H1 (cell line): ENCODE measurements at regions not wholly inside any gene's neighbourhood (a gene's known extent, or its start where the extent isn't known, plus 50 kb on each side); places are given as distances from the start of the nearest gene placed in this dataset.

Experiments
- CTCF ChIA-PET: fragments of 300-600 bp; sonication (Branson Sonifier 250); formaldehyde crosslinking; loops from one replicate; lab custom pipeline; 2021; ENCODE audit not compliant: partially characterized antibody; lab: Charles Lee
- POLR2A ChIA-PET: fragments of 300-600 bp; sonication (Branson Sonifier 250); formaldehyde crosslinking; loops from one replicate; lab custom pipeline; 2021; ENCODE audit warnings: inconsistent platforms; ENCODE audit not compliant: partially characterized antibody; lab: Charles Lee
- DNase-seq, 2 experiments: peaks; one replicate each; pipeline versions ENCODE4 v3.0.0 to v3.0.0-alpha.2; 2010 to 2022; ENCODE audit warnings: low spot score in 2 of 2, low read depth in 1 of 2, mixed read lengths in 1 of 2
- FAIRE-seq: peaks from 2 replicates; lab custom pipeline; 2011; peaks lifted over from hg19 to GRCh38; lab: Jason Lieb, UNC
- H2AFZ ChIP-seq: 2 replicates; pipeline ENCODE4 v1.8.1; 2012; ENCODE audit warnings: low read length, inconsistent platforms
- H2AK5ac ChIP-seq: 2 replicates; pipeline ENCODE4 v1.6.1; 2013; ENCODE audit warnings: low read depth, low read length
- H2BK120ac ChIP-seq: replicated peaks from 2 replicates; pipeline ENCODE3; 2013; ENCODE audit warnings: low read depth, low read length, inconsistent platforms
- H2BK12ac ChIP-seq: 2 replicates; pipeline ENCODE4 v1.6.1; 2013; ENCODE audit warnings: low read depth, low read length
- H2BK15ac ChIP-seq: 2 replicates; pipeline ENCODE4 v1.6.1; 2013; ENCODE audit warnings: low read length
- H2BK20ac ChIP-seq: 2 replicates; pipeline ENCODE4 v1.6.1; 2013; ENCODE audit warnings: low read length
- H2BK5ac ChIP-seq: 2 replicates; pipeline ENCODE4 v1.6.1; 2013; ENCODE audit warnings: low read depth, low read length
- H3K14ac ChIP-seq: 2 replicates; pipeline ENCODE4 v1.6.1; 2013; ENCODE audit warnings: inconsistent platforms; ENCODE audit not compliant: insufficient read length
- H3K18ac ChIP-seq: 2 replicates; pipeline ENCODE4 v1.6.1; 2013; ENCODE audit warnings: low read length; ENCODE audit errors: extremely low read depth
- H3K23ac ChIP-seq: 2 replicates; pipeline ENCODE4 v1.6.1; 2013; ENCODE audit warnings: inconsistent platforms; ENCODE audit not compliant: insufficient read length
- H3K23me2 ChIP-seq: 2 replicates; pipeline ENCODE4 v1.6.1; 2013; ENCODE audit warnings: low read depth, low read length
- H3K27ac ChIP-seq: 2 replicates; pipeline ENCODE4 v1.6.1; 2011; ENCODE audit warnings: low read depth, low read length, inconsistent platforms
- H3K27me3 ChIP-seq, 4 experiments: replicated peaks in 1 of 4; 1 replicate in 1 of 4; 2 replicates in 3 of 4; pipeline versions ENCODE4 v1.6.1 to v1.8.1; 2011 to 2013; ENCODE audit warnings: low read length in 3 of 4, mild to moderate bottlenecking in 3 of 4, inconsistent platforms in 2 of 4, mixed read lengths in 2 of 4, moderate library complexity in 1 of 4; ENCODE audit not compliant: control insufficient read depth in 3 of 4, insufficient read depth in 3 of 4; ENCODE audit errors: extremely low read depth in 1 of 4
- H3K36me3 ChIP-seq, 4 experiments: 2 replicates each; pipeline versions ENCODE4 v1.6.1 to v1.8.1; 2011 to 2013; ENCODE audit warnings: mild to moderate bottlenecking in 4 of 4, low read length in 3 of 4, moderate library complexity in 2 of 4, control low read depth in 1 of 4, inconsistent platforms in 1 of 4; ENCODE audit not compliant: insufficient read depth in 4 of 4, control insufficient read depth in 2 of 4
- H3K4ac ChIP-seq: replicated peaks from 2 replicates; pipeline ENCODE3; 2013; ENCODE audit warnings: low read length, low read depth, mixed read lengths, inconsistent platforms; ENCODE audit not compliant: insufficient read length
- H3K4me1 ChIP-seq, 4 experiments: replicated peaks in 1 of 4; 1 replicate in 1 of 4; 2 replicates in 3 of 4; pipeline versions ENCODE4 v1.6.1 to v1.8.1; 2011 to 2013; ENCODE audit warnings: low read length in 3 of 4, inconsistent platforms in 2 of 4, mixed read lengths in 1 of 4; ENCODE audit not compliant: insufficient read depth in 4 of 4, control insufficient read depth in 3 of 4
- H3K4me2 ChIP-seq, 2 experiments: 2 replicates each; pipeline versions ENCODE4 v1.6.1 to v1.8.1; 2011 to 2013; ENCODE audit warnings: low read depth in 2 of 2, low read length in 2 of 2, control low read depth in 1 of 2, inconsistent platforms in 1 of 2, mild to moderate bottlenecking in 1 of 2; ENCODE audit not compliant: insufficient read depth in 1 of 2
- H3K4me3 ChIP-seq, 4 experiments: fragments of 200-600, 300-600 bp in 1 of 4; sonication (generic), shearing (Covaris generic), sonication (Bioruptor Twin) in 1 of 4; 2 replicates each; pipeline versions ENCODE4 v1.5.1 to v1.8.1; 2011 to 2016; ENCODE audit warnings: low read length in 4 of 4, low read depth in 3 of 4, control low read depth in 2 of 4, inconsistent platforms in 2 of 4, mild to moderate bottlenecking in 2 of 4, mixed read lengths in 1 of 4, moderate library complexity in 1 of 4; ENCODE audit not compliant: insufficient read depth in 2 of 4; ENCODE audit errors: extremely low read depth in 1 of 4
- H3K56ac ChIP-seq: replicated peaks from 2 replicates; pipeline ENCODE3; 2013; ENCODE audit warnings: low read depth, mild to moderate bottlenecking, mixed read lengths, low read length, inconsistent platforms; ENCODE audit not compliant: insufficient read length
- H3K79me1 ChIP-seq: 2 replicates; pipeline ENCODE4 v1.6.1; 2013; ENCODE audit warnings: low read depth, low read length, control low read depth
- H3K79me2 ChIP-seq, 2 experiments: 2 replicates each; pipeline versions ENCODE4 v1.6.1 to v1.8.1; 2012 to 2013; ENCODE audit warnings: low read length in 2 of 2, mild to moderate bottlenecking in 2 of 2, inconsistent platforms in 1 of 2; ENCODE audit not compliant: insufficient read depth in 2 of 2, control insufficient read depth in 1 of 2
- H3K9ac ChIP-seq, 4 experiments: replicated peaks in 1 of 4; 1 replicate in 1 of 4; 2 replicates in 3 of 4; pipeline versions ENCODE4 v1.6.1 to v1.8.1; 2011 to 2013; ENCODE audit warnings: low read depth in 3 of 4, low read length in 3 of 4, control low read depth in 2 of 4, mild to moderate bottlenecking in 2 of 4, moderate library complexity in 2 of 4, inconsistent platforms in 1 of 4; ENCODE audit errors: extremely low read depth in 1 of 4
- H3K9me3 ChIP-seq, 2 experiments: 2 replicates each; pipeline versions ENCODE4 v1.6.1 to v1.8.1; 2012 to 2013; ENCODE audit warnings: mild to moderate bottlenecking in 2 of 2, moderate library complexity in 2 of 2, control low read depth in 1 of 2, inconsistent platforms in 1 of 2, low read depth in 1 of 2, low read length in 1 of 2, mixed read lengths in 1 of 2; ENCODE audit not compliant: insufficient read depth in 2 of 2
- H4K20me1 ChIP-seq, 2 experiments: replicated peaks in 1 of 2; 2 replicates each; pipeline versions ENCODE3 to v1.8.1; 2011 to 2013; ENCODE audit warnings: inconsistent platforms in 2 of 2, low read length in 2 of 2, mild to moderate bottlenecking in 1 of 2; ENCODE audit not compliant: insufficient read depth in 2 of 2, control insufficient read depth in 1 of 2
- H4K5ac ChIP-seq: 2 replicates; pipeline ENCODE4 v1.6.1; 2013; ENCODE audit warnings: low read length, low read depth, mixed read lengths, inconsistent platforms; ENCODE audit not compliant: insufficient read length
- H4K8ac ChIP-seq: 2 replicates; pipeline ENCODE4 v1.8.0; 2013; ENCODE audit warnings: mild to moderate bottlenecking, moderate library complexity, low read length, inconsistent platforms; ENCODE audit not compliant: insufficient read depth; ENCODE audit errors: extremely low read depth
- H4K91ac ChIP-seq: replicated peaks from 2 replicates; pipeline ENCODE3; 2013; ENCODE audit warnings: low read length, mixed read lengths, inconsistent platforms; ENCODE audit not compliant: insufficient read length
- RFX5 ChIP-seq: IDR thresholded peaks from 2 replicates; pipeline ENCODE4 v1.6.1; 2011; ENCODE audit warnings: low read depth, low read length, improper control_type of control experiment, borderline replicate concordance
- WGBS, 2 experiments: shearing (Covaris generic) in 1 of 2; methylation state at CpG; one replicate each; pipeline versions ENCODE4 v1.1.6 to v1.1.7; 2013 to 2015; ENCODE audit warnings: low lambda C conversion rate in 2 of 2, mixed read lengths in 2 of 2, inconsistent platforms in 1 of 2, low coverage in 1 of 2, missing lambda C conversion rate in 1 of 2; ENCODE audit not compliant: insufficient replicate concordance in 2 of 2, insufficient coverage in 1 of 2, insufficient read length in 1 of 2; ENCODE audit errors: extremely low coverage in 1 of 2, missing lambda C conversion rate in 1 of 2; 5-methylcytosine and 5-hydroxymethylcytosine counted together

DNA sequence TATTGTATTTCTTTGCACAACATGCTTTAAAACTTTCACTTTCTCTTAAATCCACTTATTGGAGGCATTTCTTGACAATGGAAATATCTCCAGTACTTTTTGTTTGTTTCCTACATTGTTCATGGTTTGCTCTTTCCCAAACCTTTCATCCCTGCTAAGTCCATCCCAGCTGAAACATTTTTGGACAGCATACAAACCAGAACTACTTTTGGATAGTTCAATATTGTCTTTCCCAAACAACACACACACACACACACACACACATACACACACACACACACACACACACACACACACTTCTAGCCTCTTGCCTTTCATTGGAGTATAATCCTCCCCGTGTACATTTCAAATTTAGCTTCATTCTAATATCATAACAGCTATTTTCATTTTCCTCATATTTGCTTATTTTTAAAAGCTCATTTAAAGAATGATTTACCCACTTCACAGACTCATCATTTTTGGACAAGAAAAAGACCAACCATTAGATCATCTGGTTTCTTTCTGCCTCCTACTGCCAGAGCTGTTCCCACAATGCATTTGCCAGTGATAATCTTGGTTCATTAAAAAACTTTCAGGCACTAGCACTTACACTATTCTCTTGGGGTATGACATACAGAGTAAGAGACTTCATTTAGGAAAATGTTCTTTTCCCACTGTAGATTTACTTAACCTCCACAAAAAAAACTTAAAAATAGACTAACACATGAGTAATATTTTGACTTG lies 248.1 kb downstream of the CD109 start:
- Histone ChIP-seq H3K27ac (no peak overlapping the region), H3K4ac (no peak overlapping the region), H3K4me1 (no peaks in the 10 kb centered on the region), H2BK12ac (no peak overlapping the region), H4K5ac (no peak overlapping the region), H3K4me3 (no peak overlapping the region), H3K23ac (no peak overlapping the region), H2BK20ac (no peak overlapping the region), H3K27me3 (no peaks in the 10 kb centered on the region), H3K9ac (no peak overlapping the region), H3K79me1 (no peaks in the 10 kb centered on the region), H3K36me3 (no peaks in the 10 kb centered on the region; a peak in 1 of 8 replicates), H3K9me3 (peaks cover 0 to 2% of the 10 kb centered on the region in 2 experiments; a peak in 1 of 4 replicates), H4K8ac (no peak overlapping the region), H3K23me2 (0 out of 2 replicates have a peak, but pooled peaks cover 3% of the 10 kb centered on the region), H4K91ac (no peak overlapping the region), H3K18ac (no peak overlapping the region), H2AFZ (no peak overlapping the region), H2BK15ac (no peak overlapping the region), H3K79me2 (no peaks in the 10 kb centered on the region), H4K20me1 (no peaks in the 10 kb centered on the region), H3K56ac (no peak overlapping the region), H2AK5ac (no peak overlapping the region), H2BK120ac (no peak overlapping the region), H3K4me2 (no peak overlapping the region), H2BK5ac (no peak overlapping the region), H3K14ac (no peak overlapping the region)
- no peak for FAIRE-seq
- ChIA-PET CTCF (interaction anchor here (1.2 kb wide), 1 partner anchor 42 kb away, joined by 3 read pairs; no protein-coding TSS in a partner anchor), POLR2A (interaction anchor here (0.6 kb wide), 1 partner anchor 12 kb away, joined by 4 read pairs; no protein-coding TSS in a partner anchor)
- TF ChIP-seq RFX5 = no peak
- DNase-seq = no peak
- WGBS, 2 experiments = 93% methylated on average over 1 of the region's 1 CpG; no CpG with 5 or more reads in 1 of the 2 experiments
